ENCODE measurements at regions not wholly inside any gene's neighbourhood (a gene's known extent, or its start where the extent isn't known, plus 50 kb on each side); places are given as distances from the start of the nearest gene placed in this dataset.

GRCh38 chr5:108556441-108557145 is 174.7 kb upstream of the FBXL17 start:
- no peak overlapping the region for H3K4me3 ChIP-seq (ENCODE audit: low read depth, low read length)
- DNase-seq (ENCODE audit: low read depth): no peak
- no peak for TF ChIP-seq CTCF (conservative IDR thresholded peaks at IDR 0.05; ENCODE audit: low read depth, low read length)

DNA sequence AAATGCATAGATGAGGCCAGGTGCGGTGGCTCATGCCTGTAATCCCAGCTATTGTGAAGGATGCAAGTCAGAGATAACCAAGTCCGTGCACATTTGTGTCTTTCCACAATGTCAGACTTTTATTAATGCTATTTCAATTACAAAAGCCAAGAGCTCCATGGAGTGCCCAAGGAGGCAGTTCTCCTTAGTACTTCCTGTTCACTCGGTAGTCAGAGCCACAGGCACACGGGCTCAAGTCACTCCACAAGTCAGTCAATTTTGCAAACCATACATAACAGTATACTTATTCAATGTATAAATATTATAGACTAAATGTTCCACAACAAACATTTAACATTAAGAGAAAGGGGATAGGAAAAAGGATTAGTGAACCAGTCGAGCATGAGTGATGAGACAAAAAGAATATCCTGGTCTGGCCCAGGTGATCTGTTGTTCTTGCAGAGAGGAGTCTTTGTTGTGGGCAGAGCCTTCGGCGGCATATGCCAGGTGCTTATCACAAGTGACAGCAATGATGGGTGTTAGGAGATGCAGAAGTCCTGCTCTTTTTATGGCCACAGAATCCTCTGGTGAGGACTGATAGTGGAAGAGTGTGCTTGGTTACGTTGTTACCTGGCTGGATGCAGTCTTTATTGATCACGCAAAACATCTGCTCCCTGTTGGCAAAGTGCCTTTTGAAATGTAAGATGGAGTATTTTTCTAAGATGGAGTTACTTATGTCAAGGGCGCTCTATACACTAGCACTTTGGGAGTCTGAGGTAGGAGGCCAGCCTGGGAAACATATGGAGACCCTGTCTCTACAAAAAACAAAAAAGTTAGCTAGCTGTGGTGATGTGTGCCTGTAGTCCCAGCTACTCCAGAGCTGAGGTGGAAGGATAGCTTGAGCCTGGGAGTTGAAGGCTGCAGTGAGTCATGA is 167.0 kb upstream of the FBXL17 start:
- no peak for DNase-seq (ENCODE audit: low read depth)
- no peak for TF ChIP-seq CTCF (conservative IDR thresholded peaks at IDR 0.05; ENCODE audit: low read depth, low read length)

DNA sequence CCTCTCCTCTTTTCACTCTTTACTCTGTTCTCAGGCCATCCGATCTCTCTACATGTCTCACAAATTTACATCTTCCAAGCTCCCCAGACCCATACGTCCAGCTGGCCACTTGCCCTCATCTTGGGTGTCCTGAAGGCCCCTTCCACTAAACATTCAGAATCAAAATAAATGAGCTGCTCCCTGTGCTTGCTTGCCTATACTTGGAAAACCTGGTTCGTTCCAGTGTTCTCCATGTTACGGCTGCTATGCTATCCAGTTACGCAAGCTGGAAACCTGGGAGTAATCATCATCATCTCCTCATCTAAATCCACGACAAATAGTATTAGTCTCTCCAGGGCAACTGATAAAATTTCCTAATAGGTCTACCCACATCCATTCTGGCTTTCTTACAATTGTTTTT is 165.0 kb upstream of the FBXL17 start:
- DNase-seq (ENCODE audit: low read depth): no peak
- TF ChIP-seq CTCF (conservative IDR thresholded peaks at IDR 0.05; ENCODE audit: low read depth, low read length): no peak
- no peak overlapping the region for H3K4me3 ChIP-seq (ENCODE audit: low read depth, low read length)

More for the DNA sequence above, 167.0 kb upstream of the FBXL17 start:
- no peak overlapping the region for H3K4me3 ChIP-seq (ENCODE audit: low read depth, low read length)

GRCh38 chr5:108545301-108545700 is 163.4 kb upstream of the FBXL17 start:
- no peak for DNase-seq (ENCODE audit: low read depth)
- no peak for TF ChIP-seq CTCF (conservative IDR thresholded peaks at IDR 0.05; ENCODE audit: low read depth, low read length)

DNA sequence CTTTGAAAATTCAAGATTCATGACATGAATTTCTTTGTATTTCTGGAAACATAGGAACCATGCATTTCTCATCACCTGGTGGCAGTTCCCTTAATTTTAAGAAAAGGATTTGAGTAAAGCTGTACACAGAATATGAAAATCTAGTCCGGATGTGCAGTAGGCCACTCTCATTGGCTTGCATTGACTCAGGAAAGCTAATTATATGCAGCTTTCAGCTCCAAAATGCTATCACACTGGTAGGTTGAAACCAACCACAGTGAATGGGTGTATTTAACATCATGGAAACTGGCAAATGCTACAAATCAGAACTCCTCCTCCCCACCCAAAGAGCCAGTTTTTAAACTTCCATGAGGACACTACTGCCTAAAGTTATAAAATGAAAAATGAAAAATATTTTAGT is 161.6 kb upstream of the FBXL17 start:
- DNase-seq (ENCODE audit: low read depth): no peak
- TF ChIP-seq CTCF (conservative IDR thresholded peaks at IDR 0.05; ENCODE audit: low read depth, low read length): no peak

More at GRCh38 chr5:108545301-108545700, 163.4 kb upstream of the FBXL17 start:
- no peak overlapping the region for H3K4me3 ChIP-seq (ENCODE audit: low read depth, low read length)

GRCh38 chr5:108541836-108542235 is 159.9 kb upstream of the FBXL17 start:
- no peak for DNase-seq (ENCODE audit: low read depth)
- no peak for TF ChIP-seq CTCF (conservative IDR thresholded peaks at IDR 0.05; ENCODE audit: low read depth, low read length)
- H3K4me3 ChIP-seq (ENCODE audit: low read depth, low read length): no peak overlapping the region

More for the DNA sequence above, 161.6 kb upstream of the FBXL17 start:
- H3K4me3 ChIP-seq (ENCODE audit: low read depth, low read length): no peak overlapping the region

All from choroid plexus epithelial cell (primary cell).